Left renal cortex interstitium (tissue), 4 donors: ENCODE measurements at regions not wholly inside any gene's neighbourhood (a gene's known extent, or its start where the extent isn't known, plus 50 kb on each side); places are given as distances from the start of the nearest gene placed in this dataset.

Experiments used
- DNase-seq, 4 donors: peaks; one replicate each; pipeline ENCODE4 v3.0.0-alpha.2; 2013; ENCODE audit warnings: low read depth in 4 of 4, low spot score in 2 of 4, missing footprints in 1 of 4

- DNase-seq = no peak
Measured at GRCh38 chr13:26839682-26840081, 79.1 kb upstream of the GPR12 start.

- DNase-seq = no peak
Measured at GRCh38 chr13:26838821-26839220, 78.2 kb upstream of the GPR12 start.

DNA sequence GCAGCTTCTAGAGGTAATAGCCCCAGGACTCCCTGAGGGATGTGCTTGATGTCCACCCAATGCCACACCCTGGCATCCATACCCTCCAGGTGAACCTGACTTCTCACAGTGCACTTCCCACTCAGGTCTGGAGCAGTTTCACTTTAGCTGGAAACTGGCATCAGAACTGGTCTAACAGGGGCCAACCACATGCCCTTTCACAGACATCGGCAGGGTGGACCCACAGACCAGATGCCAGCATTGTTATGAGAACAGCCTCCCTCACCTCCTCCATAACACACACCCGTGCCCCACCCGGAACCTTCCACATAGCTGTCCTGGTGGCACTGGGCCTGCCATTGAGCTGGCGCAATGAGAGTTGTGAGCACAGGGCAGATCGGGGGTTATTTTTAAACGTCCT lies 77.4 kb upstream of the GPR12 start:
- DNase-seq = no peak

- DNase-seq = no peak
Measured at GRCh38 chr13:26837102-26837501, 76.5 kb upstream of the GPR12 start.

GRCh38 chr13:26836626-26837025 lies 76.0 kb upstream of the GPR12 start:
- DNase-seq = no peak

DNA sequence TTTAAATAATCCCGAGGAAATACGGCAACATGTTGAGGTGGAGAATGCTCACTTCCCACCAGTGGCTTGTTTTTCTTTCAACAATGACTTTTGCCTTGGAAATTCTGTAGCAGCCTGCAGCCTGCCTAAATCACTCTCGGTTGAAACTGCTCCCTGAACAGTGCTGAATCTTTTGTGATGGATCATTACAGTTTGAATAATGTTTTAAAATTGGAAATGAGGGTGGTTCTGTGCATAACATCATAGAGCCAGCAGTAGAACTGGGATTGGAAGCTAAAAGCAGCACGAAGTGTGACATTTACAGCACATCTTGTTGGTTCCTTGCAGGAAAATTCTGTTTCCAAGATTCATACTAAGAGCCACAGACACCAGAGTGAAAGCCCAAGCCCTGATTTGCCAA lies 74.1 kb upstream of the GPR12 start:
- no peak for DNase-seq

GRCh38 chr13:26831336-26831908 lies 70.8 kb upstream of the GPR12 start:
- DNase-seq = no peak

DNA sequence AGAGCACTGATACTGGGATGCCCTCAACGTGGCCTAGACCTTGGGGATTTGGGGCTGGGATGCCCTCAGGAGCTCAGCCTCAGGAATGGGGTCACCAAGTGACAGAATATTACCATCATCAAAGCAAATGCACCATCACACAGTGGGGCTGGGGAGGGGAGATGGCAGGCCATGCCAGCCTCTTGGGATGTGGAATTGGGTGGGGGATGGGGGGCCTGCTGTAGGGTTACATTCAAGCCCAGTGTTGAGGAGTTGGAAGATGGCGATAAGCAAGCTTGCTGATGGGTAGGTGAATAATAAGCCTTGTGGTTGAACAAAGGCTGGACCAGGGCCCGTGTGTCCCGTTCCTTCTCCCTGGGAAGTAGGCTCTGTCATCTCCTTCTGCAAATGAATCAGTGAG lies 69.1 kb upstream of the GPR12 start:
- no peak for DNase-seq

DNA sequence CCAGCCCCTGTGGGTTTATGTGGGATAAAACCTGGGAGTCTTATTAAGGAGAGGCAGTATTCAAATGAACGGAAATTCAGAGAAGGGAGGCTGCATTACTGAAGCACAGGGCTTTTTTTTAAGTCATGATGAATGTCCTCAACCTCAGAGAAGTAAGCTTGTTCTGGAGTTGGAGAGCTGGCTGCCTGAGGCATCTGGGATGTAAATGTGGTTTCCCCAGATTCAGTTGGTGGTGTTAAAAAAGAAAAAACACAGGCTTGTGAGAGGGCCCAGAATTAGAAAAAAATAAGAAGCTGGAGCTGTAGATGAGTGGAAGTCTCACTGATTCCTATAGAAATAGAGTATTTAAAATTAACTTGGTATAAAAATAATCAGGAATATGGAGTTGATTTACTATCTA lies 64.0 kb upstream of the GPR12 start:
- no peak for DNase-seq

- no peak for DNase-seq
Measured at GRCh38 chr13:26822146-26822545, 61.6 kb upstream of the GPR12 start.

- no peak for DNase-seq
Measured at GRCh38 chr13:26821672-26822071, 61.1 kb upstream of the GPR12 start.

- DNase-seq = no peak
Measured at GRCh38 chr13:26820871-26821270, 60.3 kb upstream of the GPR12 start.

GRCh38 chr13:26819046-26819445 lies 58.5 kb upstream of the GPR12 start:
- no peak for DNase-seq

GRCh38 chr13:26816881-26817280 lies 56.3 kb upstream of the GPR12 start:
- peak in 1 of 4 donors; percentile 19 for DNase-seq

DNA sequence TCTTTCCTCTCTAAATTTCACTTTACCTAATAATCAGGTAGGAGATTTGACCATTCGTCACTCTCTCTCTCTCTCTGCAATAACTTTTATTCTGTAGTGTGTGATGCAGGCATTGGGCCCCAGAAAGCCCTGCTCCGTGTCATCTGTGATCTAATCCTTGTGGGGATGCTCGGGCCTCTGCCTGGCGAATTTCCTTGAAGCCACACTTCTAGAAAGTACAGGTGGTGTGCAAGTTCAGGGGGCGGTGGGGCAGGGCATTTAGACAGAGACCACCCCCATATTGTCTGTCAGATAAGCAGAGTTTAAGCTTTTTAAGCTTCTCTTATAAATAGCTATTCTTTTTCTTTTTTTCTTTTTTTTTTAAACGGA lies 53.4 kb upstream of the GPR12 start:
- no peak for DNase-seq

DNA sequence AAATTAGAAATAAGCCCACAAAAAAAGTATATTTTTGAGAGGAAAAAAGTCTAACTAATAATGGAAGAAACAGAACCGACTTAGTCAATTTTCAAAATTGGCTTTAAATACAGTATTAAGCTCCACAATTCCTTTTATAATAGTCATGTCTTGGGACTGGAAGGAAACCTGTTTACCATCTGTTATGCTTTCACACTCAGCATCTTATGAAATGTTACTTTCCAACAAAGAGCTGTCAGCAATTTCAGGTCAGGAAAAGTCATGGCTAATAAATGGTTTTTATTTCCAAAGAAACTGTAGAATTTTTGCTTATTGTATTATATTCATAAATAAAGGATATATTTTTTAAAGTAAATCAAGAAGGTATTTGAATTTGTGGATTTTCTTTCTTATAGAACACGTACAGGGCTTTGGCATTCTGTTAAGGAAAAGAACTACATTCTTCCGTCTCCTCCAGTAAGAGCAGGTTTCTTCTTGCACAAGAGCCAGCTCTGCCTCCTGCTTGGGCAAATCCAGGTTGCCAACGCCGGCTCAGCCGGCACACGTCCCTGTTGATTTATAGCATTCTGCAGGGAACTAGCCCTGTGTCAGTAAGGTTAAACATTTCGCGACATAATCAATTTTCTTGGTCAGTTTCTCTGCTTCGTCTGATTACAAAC lies 52.9 kb upstream of the GPR12 start:
- DNase-seq = no peak

- no peak for DNase-seq
Measured at GRCh38 chr13:26811581-26811980, 51.0 kb upstream of the GPR12 start.
